ENCODE measurements at regions not wholly inside any gene's neighbourhood (a gene's known extent, or its start where the extent isn't known, plus 50 kb on each side); places are given as distances from the start of the nearest gene placed in this dataset.

DNA sequence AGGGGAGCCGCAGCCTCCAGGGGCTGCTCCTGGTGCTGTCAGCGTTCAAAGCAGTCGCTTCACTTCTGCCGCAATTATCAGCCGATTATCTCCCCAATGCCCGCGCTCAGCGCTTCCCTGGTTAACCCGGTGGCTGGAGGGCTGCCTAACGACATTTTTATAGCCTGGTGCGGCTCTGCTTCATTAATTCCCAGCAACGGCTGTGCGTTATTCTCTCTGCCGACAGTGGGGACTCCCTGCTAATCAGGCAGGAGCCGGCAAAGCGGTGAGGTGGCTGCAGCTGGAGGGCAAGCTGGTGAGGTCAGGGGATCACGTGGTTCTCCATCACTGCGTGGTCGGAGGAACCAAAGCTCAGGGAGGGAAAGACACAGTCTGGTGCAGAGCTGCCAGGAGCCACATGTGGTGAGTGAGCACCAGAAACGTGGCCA is 62.9 kb downstream of the GLRX5 start:
- Histone ChIP-seq H3K4me3 (ENCODE audit: low read depth in 1 of 3, low read length in 3 of 3) (no peak overlapping the region), H3K27ac (ENCODE audit: low read depth in 1 of 2, low read length in 2 of 2) (no peak overlapping the region), H3K9ac (ENCODE audit: low read depth in 1 of 2, low read length in 2 of 2) (no peak overlapping the region), H3K36me3 (ENCODE audit: control insufficient read depth in 4 of 4, insufficient read depth in 3 of 4, low read depth in 1 of 4, low read length in 3 of 4) (no peaks in the 10 kb centered on the region), H3K27me3 (ENCODE audit: control insufficient read depth in 4 of 4, insufficient read depth in 4 of 4, low read length in 3 of 4) (peaks cover 0 to 4% (median 0%) of the 10 kb centered on the region in 4 donors), H3K9me3 (ENCODE audit: control insufficient read depth in 4 of 4, low read length in 3 of 4) (no peaks in the 10 kb centered on the region), H3K4me1 (ENCODE audit: control insufficient read depth in 4 of 4, insufficient read depth in 4 of 4, low read length in 3 of 4) (no peaks in the 10 kb centered on the region)
- no peak for TF ChIP-seq NR2F2 (IDR thresholded peaks at IDR 0.05)
- TF ChIP-seq SP1 (IDR thresholded peaks at IDR 0.05), result no peak
- no peak for TF ChIP-seq HNF4G (IDR thresholded peaks at IDR 0.05)
- TF ChIP-seq FOXA1 (IDR thresholded peaks at IDR 0.05), result no peak
- TF ChIP-seq GABPA (IDR thresholded peaks at IDR 0.05 in 1 of 2, conservative IDR thresholded peaks at IDR 0.05 in 1 of 2), result no peak
- no peak for DNase-seq (ENCODE audit: low spot score)
- 16% methylated on average over 20 of the region's 20 CpGs for WGBS

DNA sequence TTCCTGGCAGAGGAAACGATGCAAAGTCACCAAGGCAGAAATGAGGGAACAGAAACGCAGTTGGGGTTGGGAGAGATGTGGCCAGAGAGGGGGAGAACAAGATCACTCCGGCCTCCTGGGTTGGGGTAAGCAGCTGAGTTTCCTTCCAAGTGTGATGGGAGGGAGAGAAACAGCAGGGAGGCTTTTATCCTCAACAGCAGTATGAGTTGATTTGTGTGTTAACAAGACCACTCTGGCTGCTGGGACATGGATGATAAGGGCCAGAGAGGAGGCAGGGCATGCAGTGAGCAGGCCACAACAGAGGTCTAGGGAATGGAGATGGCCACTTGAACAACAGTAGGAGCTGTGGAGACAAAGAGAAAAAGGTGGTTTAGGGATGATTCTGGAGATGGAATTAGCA is 66.8 kb downstream of the GLRX5 start:
- no peak overlapping the region for H3K27ac ChIP-seq (ENCODE audit: low read depth in 1 of 2, low read length in 2 of 2)
- TF ChIP-seq HNF4A (conservative IDR thresholded peaks at IDR 0.05) (no peak), YY1 (IDR thresholded peaks at IDR 0.05) (no peak), RAD21 (IDR thresholded peaks at IDR 0.05) (no peak), HNF4G (IDR thresholded peaks at IDR 0.05) (no peak), GABPA (IDR thresholded peaks at IDR 0.05 in 1 of 2, conservative IDR thresholded peaks at IDR 0.05 in 1 of 2) (no peak), SP1 (IDR thresholded peaks at IDR 0.05) (no peak)
- TF ChIP-seq, protein P1, sequence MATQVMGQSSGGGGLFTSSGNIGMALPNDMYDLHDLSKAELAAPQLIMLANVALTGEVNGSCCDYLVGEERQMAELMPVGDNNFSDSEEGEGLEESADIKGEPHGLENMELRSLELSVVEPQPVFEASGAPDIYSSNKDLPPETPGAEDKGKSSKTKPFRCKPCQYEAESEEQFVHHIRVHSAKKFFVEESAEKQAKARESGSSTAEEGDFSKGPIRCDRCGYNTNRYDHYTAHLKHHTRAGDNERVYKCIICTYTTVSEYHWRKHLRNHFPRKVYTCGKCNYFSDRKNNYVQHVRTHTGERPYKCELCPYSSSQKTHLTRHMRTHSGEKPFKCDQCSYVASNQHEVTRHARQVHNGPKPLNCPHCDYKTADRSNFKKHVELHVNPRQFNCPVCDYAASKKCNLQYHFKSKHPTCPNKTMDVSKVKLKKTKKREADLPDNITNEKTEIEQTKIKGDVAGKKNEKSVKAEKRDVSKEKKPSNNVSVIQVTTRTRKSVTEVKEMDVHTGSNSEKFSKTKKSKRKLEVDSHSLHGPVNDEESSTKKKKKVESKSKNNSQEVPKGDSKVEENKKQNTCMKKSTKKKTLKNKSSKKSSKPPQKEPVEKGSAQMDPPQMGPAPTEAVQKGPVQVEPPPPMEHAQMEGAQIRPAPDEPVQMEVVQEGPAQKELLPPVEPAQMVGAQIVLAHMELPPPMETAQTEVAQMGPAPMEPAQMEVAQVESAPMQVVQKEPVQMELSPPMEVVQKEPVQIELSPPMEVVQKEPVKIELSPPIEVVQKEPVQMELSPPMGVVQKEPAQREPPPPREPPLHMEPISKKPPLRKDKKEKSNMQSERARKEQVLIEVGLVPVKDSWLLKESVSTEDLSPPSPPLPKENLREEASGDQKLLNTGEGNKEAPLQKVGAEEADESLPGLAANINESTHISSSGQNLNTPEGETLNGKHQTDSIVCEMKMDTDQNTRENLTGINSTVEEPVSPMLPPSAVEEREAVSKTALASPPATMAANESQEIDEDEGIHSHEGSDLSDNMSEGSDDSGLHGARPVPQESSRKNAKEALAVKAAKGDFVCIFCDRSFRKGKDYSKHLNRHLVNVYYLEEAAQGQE (IDR thresholded peaks at IDR 0.05), result no peak
- TF ChIP-seq, protein P2, sequence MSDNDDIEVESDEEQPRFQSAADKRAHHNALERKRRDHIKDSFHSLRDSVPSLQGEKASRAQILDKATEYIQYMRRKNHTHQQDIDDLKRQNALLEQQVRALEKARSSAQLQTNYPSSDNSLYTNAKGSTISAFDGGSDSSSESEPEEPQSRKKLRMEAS (IDR thresholded peaks at IDR 0.05), result no peak
- no peak overlapping the region for H3K4me3 ChIP-seq (ENCODE audit: low read depth in 1 of 3, low read length in 3 of 3)
- no peak overlapping the region for H3K9ac ChIP-seq (ENCODE audit: low read depth in 1 of 2, low read length in 2 of 2)
- peaks cover 0 to 4% (median 0%) of the 10 kb centered on the region in 4 donors for H3K27me3 ChIP-seq (ENCODE audit: control insufficient read depth in 4 of 4, insufficient read depth in 4 of 4, low read length in 3 of 4)
- no peaks in the 10 kb centered on the region for H3K9me3 ChIP-seq (ENCODE audit: control insufficient read depth in 4 of 4, low read length in 3 of 4)
- no peaks in the 10 kb centered on the region for H3K36me3 ChIP-seq (ENCODE audit: control insufficient read depth in 4 of 4, insufficient read depth in 3 of 4, low read depth in 1 of 4, low read length in 3 of 4)
- DNase-seq (ENCODE audit: low spot score), result no peak
- 28% methylated on average over 3 of the region's 3 CpGs for WGBS
- H3K4me1 ChIP-seq (ENCODE audit: control insufficient read depth in 4 of 4, insufficient read depth in 4 of 4, low read length in 3 of 4), result no peaks in the 10 kb centered on the region

DNA sequence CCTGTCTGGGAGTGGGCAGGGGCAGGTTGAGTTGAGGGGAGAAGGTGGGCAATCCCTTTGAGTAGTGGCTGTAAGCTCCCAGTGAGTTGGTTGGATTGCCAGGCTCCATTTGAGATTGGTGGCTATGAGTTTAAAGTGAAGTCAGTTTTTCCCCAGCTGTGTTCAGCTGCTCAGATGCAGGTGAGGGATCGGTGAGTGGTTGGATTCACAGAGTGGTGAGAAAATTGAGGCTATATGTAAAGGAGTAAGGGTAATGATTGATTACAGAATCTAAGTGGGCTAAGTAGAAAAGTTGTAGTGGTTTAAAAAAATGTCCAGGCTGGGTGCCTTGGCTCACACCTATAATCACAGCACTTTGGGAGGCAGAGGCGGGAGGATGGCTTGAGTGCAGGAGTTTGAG is 68.6 kb downstream of the GLRX5 start:
- Histone ChIP-seq H3K36me3 (ENCODE audit: control insufficient read depth in 4 of 4, insufficient read depth in 3 of 4, low read depth in 1 of 4, low read length in 3 of 4) (no peaks in the 10 kb centered on the region), H3K9me3 (ENCODE audit: control insufficient read depth in 4 of 4, low read length in 3 of 4) (no peaks in the 10 kb centered on the region), H3K27me3 (ENCODE audit: control insufficient read depth in 4 of 4, insufficient read depth in 4 of 4, low read length in 3 of 4) (peaks cover 0 to 3% (median 0%) of the 10 kb centered on the region in 4 donors), H3K27ac (ENCODE audit: low read depth in 1 of 2, low read length in 2 of 2) (no peak overlapping the region), H3K4me1 (ENCODE audit: control insufficient read depth in 4 of 4, insufficient read depth in 4 of 4, low read length in 3 of 4) (no peaks in the 10 kb centered on the region), H3K4me3 (ENCODE audit: low read depth in 1 of 3, low read length in 3 of 3) (no peak overlapping the region), H3K9ac (ENCODE audit: low read depth in 1 of 2, low read length in 2 of 2) (no peak overlapping the region)
- TF ChIP-seq HNF4A (conservative IDR thresholded peaks at IDR 0.05) (no peak), RXRA (IDR thresholded peaks at IDR 0.05) (no peak), FOXA2 (IDR thresholded peaks at IDR 0.05) (no peak), GABPA (IDR thresholded peaks at IDR 0.05 in 1 of 2, conservative IDR thresholded peaks at IDR 0.05 in 1 of 2) (no peak), NR2F2 (IDR thresholded peaks at IDR 0.05) (no peak), EGR1 (IDR thresholded peaks at IDR 0.05; ENCODE audit: low read depth in 2 of 2) (no peak), JUND (IDR thresholded peaks at IDR 0.05) (no peak), HNF4G (IDR thresholded peaks at IDR 0.05) (no peak)
- TF ChIP-seq, protein P3, sequence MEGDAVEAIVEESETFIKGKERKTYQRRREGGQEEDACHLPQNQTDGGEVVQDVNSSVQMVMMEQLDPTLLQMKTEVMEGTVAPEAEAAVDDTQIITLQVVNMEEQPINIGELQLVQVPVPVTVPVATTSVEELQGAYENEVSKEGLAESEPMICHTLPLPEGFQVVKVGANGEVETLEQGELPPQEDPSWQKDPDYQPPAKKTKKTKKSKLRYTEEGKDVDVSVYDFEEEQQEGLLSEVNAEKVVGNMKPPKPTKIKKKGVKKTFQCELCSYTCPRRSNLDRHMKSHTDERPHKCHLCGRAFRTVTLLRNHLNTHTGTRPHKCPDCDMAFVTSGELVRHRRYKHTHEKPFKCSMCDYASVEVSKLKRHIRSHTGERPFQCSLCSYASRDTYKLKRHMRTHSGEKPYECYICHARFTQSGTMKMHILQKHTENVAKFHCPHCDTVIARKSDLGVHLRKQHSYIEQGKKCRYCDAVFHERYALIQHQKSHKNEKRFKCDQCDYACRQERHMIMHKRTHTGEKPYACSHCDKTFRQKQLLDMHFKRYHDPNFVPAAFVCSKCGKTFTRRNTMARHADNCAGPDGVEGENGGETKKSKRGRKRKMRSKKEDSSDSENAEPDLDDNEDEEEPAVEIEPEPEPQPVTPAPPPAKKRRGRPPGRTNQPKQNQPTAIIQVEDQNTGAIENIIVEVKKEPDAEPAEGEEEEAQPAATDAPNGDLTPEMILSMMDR (IDR thresholded peaks at IDR 0.05; ENCODE audit: low read depth, low read length, missing input control), result no peak
- TF ChIP-seq, protein P2 (IDR thresholded peaks at IDR 0.05), result no peak
- DNase-seq (ENCODE audit: low spot score), result no peak
- 91% methylated on average over 2 of the region's 2 CpGs for WGBS

Data from liver (tissue), 8 donors.